Kidney glomerular epithelial cell (primary cell): ENCODE measurements at regions not wholly inside any gene's neighbourhood (a gene's known extent, or its start where the extent isn't known, plus 50 kb on each side); places are given as distances from the start of the nearest gene placed in this dataset.

Source experiments
- DNase-seq: peaks from one replicate; lab custom pipeline; 2025; lab: John Stamatoyannopoulos, UW

GRCh38 chr4:175871774-175872405 lies 59.8 kb upstream of the GPM6A start:
- DNase-seq: no peak

DNA sequence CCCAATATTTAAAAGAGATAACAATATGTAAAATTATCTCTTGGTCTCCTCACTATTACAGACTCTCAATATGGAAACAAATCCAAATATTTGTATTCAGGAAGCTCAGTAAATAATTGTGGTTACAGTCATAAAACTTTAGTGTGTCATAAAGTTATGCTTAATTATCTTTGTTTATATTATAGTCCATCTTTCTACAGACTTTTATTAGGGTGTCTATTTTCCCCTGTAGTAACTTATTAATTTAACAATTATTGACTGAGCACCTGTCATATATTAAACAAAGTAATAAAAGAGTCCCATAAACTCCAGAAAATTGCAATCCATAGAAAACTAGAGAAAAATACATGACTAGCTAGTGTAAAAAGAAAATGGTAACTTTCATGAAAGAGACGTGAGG lies 61.6 kb upstream of the GPM6A start:
- no peak for DNase-seq

GRCh38 chr4:175874306-175874705 lies 62.2 kb upstream of the GPM6A start:
- no peak for DNase-seq

DNA sequence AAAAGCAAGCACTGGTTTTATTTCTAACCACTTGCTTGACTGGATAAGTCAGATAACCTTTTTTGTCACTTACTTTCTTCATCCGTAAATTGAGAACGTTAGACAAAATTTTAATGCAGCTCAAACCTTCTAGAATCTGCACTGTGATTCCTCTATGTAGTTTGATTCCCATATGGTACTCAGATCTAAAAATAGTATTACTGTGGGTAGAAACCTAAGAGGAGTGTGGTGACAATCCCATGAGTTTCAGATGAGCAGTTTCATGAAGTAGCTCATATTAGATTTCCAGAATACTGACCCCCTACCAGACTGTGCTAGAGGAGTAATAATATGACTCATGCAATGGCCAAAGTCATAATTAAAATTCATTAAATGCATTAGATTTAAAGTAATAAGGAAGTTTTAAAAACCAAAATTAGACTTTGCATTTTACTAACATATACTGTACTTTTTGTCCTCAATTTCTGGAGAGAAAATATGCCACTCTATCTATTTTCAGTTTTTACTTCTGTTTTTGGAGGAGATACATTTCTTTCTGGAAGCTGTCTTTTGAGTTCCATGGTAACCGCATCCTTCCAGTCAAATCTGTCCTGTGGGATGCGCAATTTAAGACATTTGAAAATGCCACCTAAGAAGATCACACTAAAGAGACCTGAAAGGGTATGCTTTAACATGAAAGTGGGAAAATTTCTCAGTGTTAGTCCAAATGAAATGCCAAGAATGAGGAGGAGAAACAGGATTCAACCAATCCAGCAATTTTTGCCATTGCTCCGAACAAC lies 64.1 kb upstream of the GPM6A start:
- DNase-seq: no peak

DNA sequence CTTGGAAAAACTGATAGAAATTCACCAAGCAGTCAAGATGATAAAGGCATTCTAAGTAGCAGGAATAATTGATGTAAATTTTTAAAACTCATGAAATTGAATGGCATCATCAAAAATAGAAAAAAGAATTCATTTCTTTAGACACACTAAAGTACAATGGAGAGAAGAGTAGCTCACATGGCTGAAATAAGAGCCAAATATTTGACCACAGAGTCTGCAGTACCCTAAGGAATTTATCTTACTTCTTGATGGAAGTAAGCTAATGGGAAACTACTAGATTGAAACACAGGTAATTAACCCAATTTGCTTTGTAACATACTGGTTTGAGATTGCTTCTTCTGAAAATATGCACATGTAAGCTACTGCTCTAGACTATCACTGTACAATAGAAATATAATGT lies 70.8 kb upstream of the GPM6A start:
- no peak for DNase-seq

DNA sequence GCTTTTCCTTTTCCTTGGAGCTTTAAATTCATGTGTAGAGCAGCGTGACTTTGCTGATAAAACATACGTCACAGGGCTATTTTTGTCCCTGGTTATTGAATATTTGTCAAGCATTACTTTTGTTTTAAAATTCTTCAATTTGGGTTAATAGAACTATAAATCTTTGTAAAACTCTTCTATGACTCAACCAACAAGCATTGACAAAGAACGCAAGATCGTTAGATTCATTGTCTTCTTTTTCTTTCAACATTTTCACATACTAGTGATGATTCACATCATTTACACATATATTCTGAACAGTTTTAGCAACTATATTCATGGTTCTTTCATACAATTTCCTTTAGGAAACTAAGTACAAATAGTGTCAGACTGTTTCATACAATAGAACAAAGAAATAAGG lies 72.0 kb upstream of the GPM6A start:
- no peak for DNase-seq

GRCh38 chr4:175891231-175891630 lies 79.2 kb upstream of the GPM6A start:
- DNase-seq: no peak

DNA sequence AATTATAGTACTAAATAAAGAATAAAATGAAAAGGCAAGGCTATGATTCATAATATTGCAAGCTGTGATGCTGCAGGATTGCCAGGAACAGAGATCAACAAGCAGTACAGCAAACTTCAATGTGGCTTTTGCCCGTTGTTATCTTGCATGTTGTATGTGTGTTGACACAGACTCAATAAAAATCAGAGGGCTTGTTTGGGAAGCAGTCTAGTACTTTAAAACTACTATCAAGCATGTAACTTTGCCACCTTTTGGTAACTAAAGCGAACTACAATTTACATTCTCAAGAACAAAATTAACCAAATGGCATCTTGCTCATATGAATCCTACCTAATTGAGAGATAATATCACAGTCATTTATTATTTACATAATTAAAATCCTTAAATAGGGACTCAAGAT lies 79.8 kb upstream of the GPM6A start:
- peak; percentile 36 for DNase-seq

GRCh38 chr4:175905925-175906324 lies 93.9 kb upstream of the GPM6A start:
- DNase-seq: no peak

DNA sequence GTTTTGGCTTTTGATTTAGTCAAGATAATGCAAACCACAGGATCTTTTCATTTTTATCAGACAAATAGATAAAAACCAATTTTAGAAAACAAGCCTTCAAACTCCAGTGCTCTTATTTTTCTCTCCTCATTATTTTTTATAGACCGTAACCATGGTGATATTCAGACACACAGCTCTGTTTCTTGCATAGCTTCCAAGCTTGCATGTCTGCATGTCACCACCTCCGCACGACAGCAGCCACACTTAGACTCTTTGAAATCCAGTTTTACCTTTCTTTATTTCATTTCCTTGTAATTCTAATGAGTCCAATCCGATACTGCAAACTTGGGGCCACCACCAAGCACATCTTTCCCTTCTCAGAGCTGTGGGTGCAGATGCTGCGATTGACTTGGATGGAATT lies 94.3 kb upstream of the GPM6A start:
- no peak for DNase-seq

DNA sequence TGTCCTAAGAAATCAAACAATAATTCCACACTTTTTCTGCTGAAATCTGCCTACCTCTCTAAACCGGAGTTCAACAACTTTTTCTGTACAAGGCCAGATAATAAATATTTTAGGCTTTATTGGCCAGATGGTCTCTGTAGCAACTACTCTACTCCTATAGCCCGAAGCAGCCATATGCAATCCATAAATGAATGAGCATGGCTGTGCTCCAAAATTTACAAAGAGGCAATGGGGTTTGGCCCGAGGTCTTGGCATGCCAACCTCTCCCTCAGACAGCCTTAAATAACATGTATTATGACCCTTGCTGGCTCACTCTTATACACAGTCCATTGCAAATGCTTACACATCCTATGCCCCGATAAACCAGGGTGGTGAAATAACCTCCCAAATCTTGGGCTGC lies 98.6 kb upstream of the GPM6A start:
- DNase-seq: no peak

DNA sequence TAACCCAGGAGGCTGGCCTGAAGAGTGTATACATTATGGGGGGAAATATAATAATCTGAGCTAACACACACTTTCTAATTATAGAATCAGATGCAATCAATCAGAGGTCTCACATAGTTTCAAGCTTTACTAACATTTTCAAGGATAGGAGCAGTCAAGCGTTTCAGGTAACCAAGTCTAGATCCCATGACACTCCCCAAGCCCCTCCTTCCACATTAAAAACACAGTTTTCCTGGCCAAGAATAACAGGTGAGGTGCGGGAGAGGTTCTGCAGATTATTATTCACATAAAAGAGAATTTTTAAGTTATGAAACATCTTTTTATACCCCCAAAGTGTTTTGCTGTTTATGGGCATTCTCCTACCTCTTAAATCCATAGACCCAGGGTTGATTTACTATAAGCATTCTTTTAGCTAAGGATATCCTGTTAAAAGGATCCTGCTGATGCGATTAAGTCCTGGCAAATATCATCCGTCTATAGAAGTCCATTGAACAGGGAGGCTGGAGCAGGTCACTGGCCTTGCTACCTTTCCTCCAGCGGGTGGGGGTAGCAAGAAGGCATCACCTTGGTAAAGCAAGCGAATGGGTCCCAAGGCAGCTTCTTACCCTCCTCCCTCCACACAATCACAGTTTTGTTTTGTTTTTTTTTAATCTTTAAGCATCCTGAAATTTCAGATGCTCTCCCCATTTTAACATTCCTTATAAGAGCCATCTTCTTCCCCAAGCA lies 104.7 kb upstream of the GPM6A start:
- peak; percentile 82 for DNase-seq

DNA sequence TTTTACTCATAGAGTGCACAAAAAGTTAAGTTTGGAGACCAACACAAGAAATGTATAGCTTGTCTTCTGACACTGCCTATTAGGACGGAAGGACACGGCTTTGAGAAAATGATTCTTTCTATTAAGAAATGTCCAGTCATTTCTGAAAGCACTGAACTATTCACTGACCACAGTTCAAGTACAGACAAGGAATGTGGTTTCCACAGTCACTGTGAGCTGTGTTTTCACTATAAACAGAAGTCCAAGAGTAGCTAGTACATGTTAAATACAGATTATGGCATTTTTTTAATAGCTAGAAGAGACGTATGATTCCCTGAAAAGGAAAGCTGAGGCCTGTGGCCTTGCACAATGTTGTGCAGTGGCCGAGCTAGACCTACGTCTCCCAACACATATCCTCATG lies 115.1 kb upstream of the GPM6A start:
- peak; percentile 72 for DNase-seq

- DNase-seq: no peak
These were observed 117.4 kb upstream of the GPM6A start for GRCh38 chr4:175929441-175929840.

DNA sequence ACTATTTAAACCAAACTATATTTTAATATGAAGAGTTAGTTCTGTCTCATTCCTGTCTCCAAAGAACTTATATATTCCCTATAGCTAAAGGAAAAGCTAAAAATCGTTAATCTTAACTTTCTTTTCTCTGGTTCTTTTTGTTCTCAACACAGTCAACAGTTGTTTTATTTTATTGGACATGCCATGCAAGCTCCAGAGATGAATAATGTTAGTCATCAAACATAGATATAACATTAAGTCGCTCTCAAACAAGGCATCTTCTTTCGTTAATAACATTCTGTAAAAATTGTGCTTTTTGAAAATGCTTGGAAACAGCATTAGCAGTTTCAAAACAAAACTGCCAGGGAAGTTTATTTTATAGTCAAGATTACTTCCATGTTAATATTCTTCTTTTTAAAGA lies 117.9 kb upstream of the GPM6A start:
- no peak for DNase-seq

GRCh38 chr4:175930471-175930870 lies 118.4 kb upstream of the GPM6A start:
- no peak for DNase-seq

- no peak for DNase-seq
These were observed 120.1 kb upstream of the GPM6A start for GRCh38 chr4:175932116-175932515.

GRCh38 chr4:175934506-175934905 lies 122.4 kb upstream of the GPM6A start:
- no peak for DNase-seq

- no peak for DNase-seq
These were observed 123.1 kb upstream of the GPM6A start for GRCh38 chr4:175935016-175935661.

DNA sequence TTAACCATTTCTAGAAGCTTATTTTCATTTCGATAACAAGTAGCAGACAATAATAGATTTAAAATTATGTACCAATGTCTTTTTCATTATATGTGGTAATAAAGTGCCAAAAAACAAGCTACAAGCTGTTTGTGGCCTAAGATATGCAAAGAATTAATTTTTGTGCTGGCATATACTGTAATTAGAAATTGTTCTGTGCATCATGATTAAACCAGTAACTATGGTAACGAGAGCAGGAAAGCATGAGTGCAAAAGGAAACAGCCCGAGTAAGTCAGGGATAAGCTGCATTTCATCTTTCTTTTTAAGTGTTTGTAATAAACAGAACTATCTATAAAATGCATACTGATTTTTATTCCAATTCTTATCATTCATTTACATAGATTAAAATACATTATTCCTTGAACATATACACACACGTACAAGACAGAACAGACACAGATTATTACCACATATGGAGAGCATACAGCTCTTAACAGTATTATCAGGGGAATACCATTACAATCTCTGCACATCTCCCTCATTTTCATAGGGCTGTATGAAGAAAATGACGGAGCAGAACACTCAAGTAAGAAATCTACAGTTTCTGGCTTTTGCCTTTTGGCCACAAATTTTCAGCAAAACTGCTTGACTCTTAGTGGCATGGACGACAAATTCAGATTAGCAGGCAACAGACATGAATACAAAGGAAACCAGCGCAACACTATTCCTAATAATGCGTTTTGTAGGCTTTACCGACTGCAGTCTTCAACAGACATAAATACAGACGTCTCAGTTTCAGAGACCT lies 121.3 kb upstream of the WDR17 start:
- DNase-seq: no peak

- DNase-seq: no peak
These were observed 119.0 kb upstream of the WDR17 start for GRCh38 chr4:175946472-175947116.
